HG03175 (cell line): ENCODE measurements at regions not wholly inside any gene's neighbourhood (a gene's known extent, or its start where the extent isn't known, plus 50 kb on each side); places are given as distances from the start of the nearest gene placed in this dataset.
"Not testable (repeated sequence)": the region's sequence is repeated elsewhere in the genome, so short reads cannot be mapped to it uniquely, and the experiment has no call there.

ENCODE experiments used
- ATAC-seq: cut with Tn5 transposase; IDR thresholded peaks from one replicate; pipeline ENCODE4 v1.9.1; 2021; ENCODE audit warnings: mild to moderate bottlenecking, moderate library complexity; ENCODE audit not compliant: unreplicated experiment

- no peak for ATAC-seq
These were observed 259.2 kb upstream of the NFIA start for GRCh38 chr1:60823151-60823550.

GRCh38 chr1:60822252-60822651, 260.1 kb upstream of the NFIA start:
- no peak for ATAC-seq

GRCh38 chr1:60821156-60821555, 261.2 kb upstream of the NFIA start:
- ATAC-seq = no peak

GRCh38 chr1:60818969-60819701, 263.2 kb upstream of the NFIA start:
- ATAC-seq = no peak

GRCh38 chr1:60813071-60813470, 269.3 kb upstream of the NFIA start:
- ATAC-seq = no peak

DNA sequence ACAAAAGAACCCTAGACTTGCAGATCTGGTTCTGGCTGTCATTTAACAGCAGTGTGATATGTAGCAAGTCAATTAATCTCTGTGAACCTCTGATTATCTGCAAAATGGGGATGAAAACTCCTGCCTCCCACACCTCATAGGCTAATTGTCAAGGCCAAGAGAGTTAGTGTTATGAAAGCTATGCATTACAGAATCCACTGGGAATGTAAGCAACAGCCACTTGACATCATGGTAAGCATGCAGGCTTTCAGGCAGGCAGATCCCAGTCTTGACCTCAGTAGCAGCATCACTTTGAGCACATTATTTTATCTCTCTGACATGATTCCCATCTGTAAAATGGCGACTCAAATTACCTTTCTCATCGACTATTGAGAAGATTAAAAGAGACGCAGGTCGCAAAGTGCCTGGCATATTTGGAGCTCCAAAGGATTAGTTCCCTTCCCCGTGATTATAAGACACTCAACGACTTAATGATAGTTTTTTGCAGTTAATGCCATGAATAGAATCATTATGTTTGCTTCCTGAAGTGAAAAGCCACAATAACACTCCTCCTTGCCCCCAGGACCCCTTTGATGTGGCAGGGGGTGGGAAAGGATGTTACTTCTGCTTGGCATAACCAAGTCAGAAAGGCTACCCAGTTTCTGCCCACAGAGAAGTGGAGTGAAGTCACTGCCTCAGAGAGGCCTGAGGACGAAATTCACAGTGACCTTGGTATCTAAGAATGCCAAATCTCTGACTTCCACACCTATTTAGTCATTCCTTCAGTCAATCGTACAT, 273.0 kb upstream of the NFIA start:
- no peak for ATAC-seq

- ATAC-seq = no peak
These were observed 273.7 kb upstream of the NFIA start for GRCh38 chr1:60808676-60809075.

- ATAC-seq = no peak
These were observed 279.5 kb upstream of the NFIA start for GRCh38 chr1:60802884-60803283.

DNA sequence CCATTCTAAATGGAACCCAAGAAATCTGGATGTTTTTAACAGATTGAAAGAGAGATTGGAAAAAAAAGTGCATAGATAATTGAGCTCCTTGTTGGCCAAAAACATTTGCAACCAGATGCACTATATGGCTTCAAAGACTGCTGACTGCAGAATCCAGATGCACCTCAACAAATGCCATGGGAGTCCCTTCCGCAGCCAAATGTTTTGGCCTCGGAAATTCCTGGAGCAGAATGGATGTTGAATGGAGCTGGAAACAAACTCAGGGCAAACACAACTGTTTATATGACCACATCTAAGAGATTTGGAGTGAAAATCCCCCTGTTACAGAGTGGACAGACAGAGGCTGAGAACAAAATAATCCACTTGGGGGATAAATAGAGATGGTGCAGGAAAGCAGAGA, 285.0 kb upstream of the NFIA start:
- no peak for ATAC-seq

DNA sequence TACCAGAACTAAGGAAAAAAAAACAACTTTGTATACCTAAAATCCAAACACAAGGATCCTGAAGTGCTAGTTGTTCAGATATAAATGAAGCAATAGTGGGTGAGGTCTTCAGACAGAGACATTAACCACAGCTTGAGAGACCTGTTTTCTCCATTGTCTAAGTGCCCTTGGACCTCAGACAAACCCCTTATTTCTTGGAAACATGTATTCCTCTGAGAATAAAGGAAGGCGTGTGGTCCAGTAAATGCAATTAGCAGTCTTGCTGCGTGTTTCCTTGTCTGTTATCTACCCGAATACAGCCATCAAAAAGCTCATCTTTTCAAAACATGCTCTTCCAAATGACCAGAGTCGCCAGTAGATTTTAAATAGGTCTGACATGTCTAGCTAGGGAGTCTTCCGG, 291.1 kb upstream of the NFIA start:
- no peak for ATAC-seq

- not testable (repeated sequence) for ATAC-seq
These were observed 309.3 kb upstream of the NFIA start for GRCh38 chr1:60773099-60773498.

GRCh38 chr1:60769082-60769481, 313.3 kb upstream of the NFIA start:
- no peak for ATAC-seq

GRCh38 chr1:60765204-60765603, 317.2 kb upstream of the NFIA start:
- no peak for ATAC-seq

GRCh38 chr1:60764489-60764888, 317.9 kb upstream of the NFIA start:
- no peak for ATAC-seq

- no peak for ATAC-seq
These were observed 318.6 kb upstream of the NFIA start for GRCh38 chr1:60763741-60764140.

- no peak for ATAC-seq
These were observed 319.4 kb upstream of the NFIA start for GRCh38 chr1:60762911-60763310.

GRCh38 chr1:60762176-60762575, 320.2 kb upstream of the NFIA start:
- ATAC-seq = no peak

GRCh38 chr1:60759291-60759690, 323.1 kb upstream of the NFIA start:
- ATAC-seq = no peak

DNA sequence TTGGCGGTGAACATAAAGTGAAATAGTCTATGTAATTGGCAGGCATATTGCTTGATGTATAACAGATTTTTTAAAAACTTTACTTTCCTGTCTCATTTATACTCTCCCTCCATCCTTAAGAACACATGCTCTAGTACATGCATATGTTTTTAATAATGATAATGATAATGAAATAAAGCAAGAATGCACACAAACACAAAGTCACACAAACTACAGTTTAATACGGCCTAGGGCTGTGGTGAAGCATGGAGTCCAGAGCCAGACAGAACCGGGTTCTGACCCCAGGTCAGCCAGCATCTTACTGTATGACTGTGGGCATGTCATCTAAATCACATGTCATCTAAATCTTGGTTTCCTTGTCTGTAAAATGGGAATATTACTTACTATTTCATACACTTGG, 324.9 kb upstream of the NFIA start:
- no peak for ATAC-seq

- no peak for ATAC-seq
These were observed 329.1 kb upstream of the NFIA start for GRCh38 chr1:60753036-60753900.

DNA sequence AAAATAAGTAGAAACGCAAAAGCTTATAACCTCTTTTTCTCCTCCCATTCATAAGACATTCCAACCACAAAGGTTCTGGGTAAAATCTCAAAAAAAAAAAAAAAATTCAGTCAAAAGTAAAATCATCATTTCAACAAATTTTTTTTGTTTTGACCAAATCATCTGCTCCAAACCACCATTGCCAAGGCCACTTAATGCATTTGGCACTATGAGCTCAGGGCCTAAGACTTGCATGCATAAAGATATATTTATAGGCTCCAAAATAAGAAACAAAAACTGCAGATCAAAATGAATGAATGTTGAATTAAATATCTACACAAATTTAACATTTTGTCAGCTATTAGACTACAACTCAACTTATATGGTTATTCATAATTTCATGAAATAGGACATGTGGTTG, 331.1 kb upstream of the NFIA start:
- ATAC-seq = no peak

- no peak for ATAC-seq
These were observed 335.0 kb upstream of the NFIA start for GRCh38 chr1:60747353-60747752.
